Karpas-422 (cell line): ENCODE measurements at regions not wholly inside any gene's neighbourhood (a gene's known extent, or its start where the extent isn't known, plus 50 kb on each side); places are given as distances from the start of the nearest gene placed in this dataset.

Experiments used
- DNase-seq: peaks from one replicate; pipeline ENCODE4 v3.0.0-alpha.2; 2015
- H2AFZ ChIP-seq: fragments of 200-600 bp; sonication (generic); 2 replicates; pipeline ENCODE4 v1.6.1; 2014; ENCODE audit warnings: antibody characterized with exemption, low read length, mixed read lengths
- H3K27ac ChIP-seq: fragments of 200-600 bp; sonication (generic); 2 replicates; pipeline ENCODE4 v1.5.1; 2014; ENCODE audit warnings: mild to moderate bottlenecking, low read length, moderate library complexity
- H3K27me3 ChIP-seq: fragments of 200-600 bp; sonication (generic); 2 replicates; pipeline ENCODE4 v1.6.1; 2014; ENCODE audit warnings: low read length, mixed read lengths
- H3K36me3 ChIP-seq: fragments of 200-600 bp; sonication (generic); 2 replicates; pipeline ENCODE4 v1.6.1; 2014; ENCODE audit warnings: low read length, mixed read lengths; ENCODE audit not compliant: insufficient read depth
- H3K4me1 ChIP-seq: fragments of 200-600 bp; sonication (generic); 2 replicates; pipeline ENCODE4 v1.6.1; 2014; ENCODE audit warnings: mild to moderate bottlenecking, low read length, mixed read lengths
- H3K4me2 ChIP-seq: fragments of 200-600 bp; sonication (generic); 2 replicates; pipeline ENCODE4 v1.6.1; 2014; ENCODE audit warnings: low read length, low read depth, mild to moderate bottlenecking; ENCODE audit not compliant: poor library complexity, severe bottlenecking
- H3K4me3 ChIP-seq: fragments of 200-600 bp; sonication (generic); 2 replicates; pipeline ENCODE4 v1.5.1; 2014; ENCODE audit warnings: mild to moderate bottlenecking, antibody characterized with exemption, low read length, mixed read lengths
- H3K79me2 ChIP-seq: fragments of 200-600 bp; sonication (generic); 2 replicates; pipeline ENCODE4 v1.6.1; 2014; ENCODE audit warnings: mild to moderate bottlenecking, low read length, mixed read lengths
- H3K9ac ChIP-seq: fragments of 200-600 bp; sonication (generic); 2 replicates; pipeline ENCODE4 v1.6.0; 2014; ENCODE audit warnings: low read length
- H3K9me2 ChIP-seq: fragments of 200-600 bp; sonication (generic), shearing (Covaris generic); replicated peaks from 2 replicates; pipeline ENCODE4 v1.6.0; 2014; ENCODE audit warnings: mild to moderate bottlenecking, low read length, moderate library complexity; ENCODE audit not compliant: insufficient read depth
- H3K9me3 ChIP-seq: fragments of 300-700, 200-600 bp; sonication (generic); 2 replicates; pipeline ENCODE4 v1.6.1; 2014; ENCODE audit warnings: low read length, mixed read lengths
- H4K20me1 ChIP-seq: fragments of 200-600 bp; sonication (generic); 2 replicates; pipeline ENCODE4 v1.6.1; 2014; ENCODE audit warnings: mild to moderate bottlenecking, antibody characterized with exemption, low read length, low read depth; ENCODE audit not compliant: insufficient read depth

DNA sequence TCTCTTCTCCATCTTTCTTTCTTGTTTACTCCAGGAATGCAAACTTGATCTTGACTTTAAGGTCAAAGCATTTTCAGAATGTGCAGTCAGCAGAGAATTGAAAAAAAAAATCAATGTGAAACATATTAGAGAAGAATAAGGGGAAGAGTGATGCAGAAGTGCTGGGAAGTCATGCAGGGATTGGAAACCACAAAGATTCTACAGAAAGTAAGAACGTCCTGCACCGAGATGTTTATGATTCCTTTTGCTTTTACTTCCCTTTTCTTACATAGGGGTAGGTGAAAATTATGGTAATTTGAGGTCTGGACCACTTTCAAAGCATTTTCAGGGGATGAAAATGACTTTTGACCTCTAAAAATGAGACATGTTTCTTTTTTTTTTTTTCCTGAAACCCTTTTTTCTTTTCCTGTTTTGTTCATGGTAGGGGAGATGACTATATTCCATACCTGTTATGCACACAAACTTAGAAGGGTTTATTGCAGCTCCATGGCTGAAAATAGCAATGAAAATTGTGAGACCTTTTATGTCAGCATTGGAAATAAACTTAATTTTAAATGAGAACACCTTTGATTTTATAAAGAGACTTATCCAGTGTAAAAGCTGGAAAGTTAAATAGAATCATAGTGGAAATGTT lies 623.5 kb upstream of the TBL1XR1 start:
- Histone ChIP-seq H3K27ac (no peak overlapping the region), H3K27me3 (no peaks in the 10 kb centered on the region), H3K9me2 (no peaks in the 10 kb centered on the region), H3K4me1 (no peaks in the 10 kb centered on the region), H3K4me3 (no peak overlapping the region), H2AFZ (no peak overlapping the region), H3K79me2 (no peaks in the 10 kb centered on the region), H4K20me1 (no peaks in the 10 kb centered on the region), H3K4me2 (no peak overlapping the region), H3K9ac (no peak overlapping the region), H3K9me3 (no peaks in the 10 kb centered on the region), H3K36me3 (no peaks in the 10 kb centered on the region)
- no peak for DNase-seq

DNA sequence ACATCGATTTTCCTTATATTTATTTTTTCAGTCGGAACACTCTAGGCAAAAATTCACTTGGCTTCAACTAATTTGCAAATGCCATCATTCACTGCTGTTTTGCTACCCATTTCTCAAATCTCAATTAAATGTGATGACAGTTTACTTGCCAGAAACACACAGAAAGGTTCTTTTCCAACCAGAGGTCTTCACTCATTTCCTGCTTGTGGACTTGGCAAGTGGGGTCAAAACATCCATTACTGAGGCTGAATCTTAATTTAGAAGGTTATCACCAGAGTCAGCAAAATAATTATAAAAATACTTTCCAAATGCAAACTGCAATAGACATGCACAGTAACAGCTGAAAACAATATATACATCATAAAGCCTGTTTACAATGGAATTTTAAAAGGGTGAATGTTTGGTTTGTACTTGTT lies 625.4 kb upstream of the TBL1XR1 start:
- Histone ChIP-seq H3K9me3 (no peaks in the 10 kb centered on the region), H3K4me3 (no peak overlapping the region), H2AFZ (no peak overlapping the region), H3K4me1 (no peaks in the 10 kb centered on the region), H3K4me2 (no peak overlapping the region), H4K20me1 (no peaks in the 10 kb centered on the region), H3K9ac (no peak overlapping the region), H3K79me2 (no peaks in the 10 kb centered on the region), H3K27me3 (no peaks in the 10 kb centered on the region), H3K36me3 (no peaks in the 10 kb centered on the region), H3K27ac (no peak overlapping the region), H3K9me2 (no peaks in the 10 kb centered on the region)
- no peak for DNase-seq

DNA sequence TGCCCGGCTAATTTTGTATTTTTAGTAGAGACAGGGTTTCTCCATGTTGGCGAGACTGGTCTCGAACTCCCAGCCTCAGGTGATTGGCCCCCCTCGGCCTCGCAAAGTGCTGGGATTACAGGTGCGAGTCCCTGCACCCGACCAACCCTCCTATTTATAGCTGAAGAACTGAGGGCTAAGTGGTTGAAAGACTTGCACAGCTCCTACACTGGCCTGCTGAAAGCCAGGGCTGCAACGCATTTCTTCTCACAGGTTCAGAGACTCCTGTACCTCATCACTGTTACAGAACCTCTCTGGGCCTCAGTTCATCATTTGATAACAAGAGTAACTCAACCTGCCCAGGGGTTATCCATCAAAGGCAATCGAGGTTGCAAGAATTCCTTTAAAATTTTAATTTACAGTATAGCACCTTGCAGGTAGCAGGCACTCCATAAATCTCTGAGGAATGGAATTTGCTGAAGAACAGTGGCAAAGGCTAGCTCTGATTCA lies 626.5 kb upstream of the TBL1XR1 start:
- no peaks in the 10 kb centered on the region for H3K36me3 ChIP-seq
- no peak overlapping the region for H2AFZ ChIP-seq
- no peak for DNase-seq
- no peak overlapping the region for H3K9ac ChIP-seq
- H3K9me2 ChIP-seq: no peaks in the 10 kb centered on the region
- no peaks in the 10 kb centered on the region for H4K20me1 ChIP-seq
- H3K27me3 ChIP-seq: no peaks in the 10 kb centered on the region
- H3K79me2 ChIP-seq: no peaks in the 10 kb centered on the region
- no peak overlapping the region for H3K4me2 ChIP-seq
- H3K4me3 ChIP-seq: no peak overlapping the region
- no peak overlapping the region for H3K27ac ChIP-seq
- H3K4me1 ChIP-seq: no peaks in the 10 kb centered on the region
- no peaks in the 10 kb centered on the region for H3K9me3 ChIP-seq

DNA sequence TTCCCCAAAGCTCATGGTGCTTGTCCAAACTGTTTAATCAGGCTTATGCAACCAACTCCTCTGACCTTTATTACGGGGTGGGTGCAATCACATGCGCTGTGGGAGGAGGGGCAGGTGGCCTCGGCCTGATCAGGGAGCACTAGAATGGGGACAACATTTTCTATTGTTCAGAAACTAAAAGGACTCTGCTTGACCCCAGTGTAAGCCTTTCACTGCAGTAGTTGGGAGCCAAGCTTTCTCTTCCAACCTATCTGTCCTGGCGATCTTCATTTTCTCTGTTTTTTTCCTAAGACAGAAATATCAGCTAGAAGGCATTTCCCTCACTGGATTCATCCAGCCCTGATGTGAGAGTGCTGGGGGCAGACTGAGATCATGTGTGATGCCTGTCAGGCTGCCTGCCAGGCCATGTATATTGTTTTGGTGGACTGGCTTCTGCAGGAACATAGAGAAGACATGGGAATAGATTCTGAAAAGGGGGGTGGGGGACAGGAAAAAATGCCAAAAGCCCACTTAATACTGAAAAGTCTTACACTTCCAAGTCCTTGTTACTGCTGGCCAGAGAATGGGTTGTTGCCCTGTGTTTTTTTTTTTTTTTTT lies 627.0 kb upstream of the TBL1XR1 start:
- Histone ChIP-seq H3K9ac (no peak overlapping the region), H3K4me1 (no peaks in the 10 kb centered on the region), H3K27ac (no peak overlapping the region), H3K4me3 (no peak overlapping the region), H3K79me2 (no peaks in the 10 kb centered on the region), H4K20me1 (no peaks in the 10 kb centered on the region), H3K9me3 (no peaks in the 10 kb centered on the region), H3K4me2 (no peak overlapping the region), H3K27me3 (no peaks in the 10 kb centered on the region), H2AFZ (no peak overlapping the region), H3K36me3 (no peaks in the 10 kb centered on the region), H3K9me2 (no peaks in the 10 kb centered on the region)
- no peak for DNase-seq

DNA sequence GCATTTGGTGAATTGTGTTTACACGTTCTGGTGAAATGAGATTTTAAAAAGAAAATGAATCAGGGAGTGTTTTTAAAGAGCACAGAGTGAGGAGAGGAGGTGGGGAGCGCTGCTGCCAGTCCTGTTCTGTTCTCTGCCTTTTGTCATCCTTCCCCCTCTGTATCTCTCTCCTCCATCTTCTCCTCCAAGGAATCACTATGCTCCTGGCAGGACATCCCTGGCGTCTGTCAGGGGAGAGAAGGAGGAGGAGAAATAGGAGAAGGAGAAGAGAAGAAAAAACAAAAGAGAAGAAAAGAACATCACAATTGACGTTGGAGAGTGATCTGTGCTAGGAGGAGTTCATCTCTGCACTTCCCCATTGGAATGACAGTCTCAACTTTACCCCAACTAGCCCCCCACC lies 627.6 kb upstream of the TBL1XR1 start:
- Histone ChIP-seq H2AFZ (no peak overlapping the region), H3K36me3 (no peaks in the 10 kb centered on the region), H3K79me2 (no peaks in the 10 kb centered on the region), H3K9me3 (no peaks in the 10 kb centered on the region), H3K4me3 (no peak overlapping the region), H3K27ac (no peak overlapping the region), H3K9me2 (no peaks in the 10 kb centered on the region), H3K9ac (no peak overlapping the region), H4K20me1 (no peaks in the 10 kb centered on the region), H3K27me3 (no peaks in the 10 kb centered on the region), H3K4me2 (no peak overlapping the region), H3K4me1 (no peaks in the 10 kb centered on the region)
- DNase-seq: no peak

DNA sequence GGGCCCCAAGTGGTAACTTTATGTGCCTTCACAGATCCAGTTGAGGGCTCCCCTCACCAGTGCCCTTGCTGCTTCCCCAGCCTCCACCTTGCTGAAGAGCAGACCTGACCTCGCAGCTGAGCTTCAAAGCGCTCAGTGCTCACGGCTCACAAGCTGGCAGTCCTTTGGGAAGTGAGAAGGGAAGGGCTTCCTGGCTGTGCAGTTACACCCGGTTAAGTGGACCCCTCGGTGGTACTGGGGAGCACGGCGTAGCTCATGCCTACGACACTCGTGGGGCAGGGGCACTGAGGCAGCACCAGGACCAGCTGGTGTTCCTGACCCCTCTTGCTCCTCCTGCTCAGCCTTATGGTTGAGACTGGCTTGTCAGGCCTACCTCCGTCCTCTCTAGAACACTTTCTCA lies 629.0 kb upstream of the TBL1XR1 start:
- Histone ChIP-seq H3K4me2 (no peak overlapping the region), H3K27me3 (no peaks in the 10 kb centered on the region), H4K20me1 (no peaks in the 10 kb centered on the region), H3K27ac (no peak overlapping the region), H2AFZ (no peak overlapping the region), H3K4me1 (no peaks in the 10 kb centered on the region), H3K9ac (no peak overlapping the region), H3K9me2 (no peaks in the 10 kb centered on the region), H3K9me3 (no peaks in the 10 kb centered on the region), H3K36me3 (no peaks in the 10 kb centered on the region), H3K79me2 (no peaks in the 10 kb centered on the region), H3K4me3 (no peak overlapping the region)
- no peak for DNase-seq

DNA sequence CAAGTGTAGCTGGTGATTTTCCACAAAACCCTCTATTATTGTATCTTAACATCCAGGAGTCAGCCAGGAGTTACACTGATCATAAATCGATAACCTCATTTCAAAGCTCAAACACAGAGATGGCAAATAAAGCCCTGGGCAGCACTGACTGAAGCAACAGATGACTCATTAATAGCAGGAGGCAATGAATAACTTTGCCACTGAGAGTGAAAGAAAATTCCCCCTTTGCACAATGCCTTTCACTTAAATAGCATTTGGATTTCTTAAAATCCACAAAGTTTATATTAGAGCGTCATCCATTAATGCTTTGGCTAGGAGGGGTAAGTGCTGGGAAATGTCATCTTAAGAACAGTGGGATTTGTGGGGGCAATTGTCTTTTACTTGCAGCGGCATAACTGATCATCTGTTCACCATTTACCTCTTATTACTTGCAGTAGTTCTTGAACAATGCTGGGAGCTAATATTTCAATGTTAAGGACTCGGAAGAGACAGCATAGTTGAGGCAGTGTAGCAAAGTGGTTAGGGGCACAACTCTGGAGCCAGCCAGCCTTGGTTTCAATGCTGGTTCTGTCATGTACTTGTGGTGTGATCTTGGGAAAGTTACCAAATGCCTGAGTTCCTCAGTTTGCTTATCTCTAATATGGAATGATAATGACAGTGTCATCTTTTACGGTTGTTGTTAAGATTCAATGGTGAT lies 630.4 kb upstream of the TBL1XR1 start:
- Histone ChIP-seq H4K20me1 (no peaks in the 10 kb centered on the region), H3K27ac (no peak overlapping the region), H3K4me1 (no peaks in the 10 kb centered on the region), H3K79me2 (no peaks in the 10 kb centered on the region), H2AFZ (no peak overlapping the region), H3K9ac (no peak overlapping the region), H3K4me3 (no peak overlapping the region), H3K36me3 (no peaks in the 10 kb centered on the region), H3K4me2 (no peak overlapping the region), H3K27me3 (no peaks in the 10 kb centered on the region), H3K9me2 (no peaks in the 10 kb centered on the region), H3K9me3 (no peaks in the 10 kb centered on the region)
- no peak for DNase-seq

DNA sequence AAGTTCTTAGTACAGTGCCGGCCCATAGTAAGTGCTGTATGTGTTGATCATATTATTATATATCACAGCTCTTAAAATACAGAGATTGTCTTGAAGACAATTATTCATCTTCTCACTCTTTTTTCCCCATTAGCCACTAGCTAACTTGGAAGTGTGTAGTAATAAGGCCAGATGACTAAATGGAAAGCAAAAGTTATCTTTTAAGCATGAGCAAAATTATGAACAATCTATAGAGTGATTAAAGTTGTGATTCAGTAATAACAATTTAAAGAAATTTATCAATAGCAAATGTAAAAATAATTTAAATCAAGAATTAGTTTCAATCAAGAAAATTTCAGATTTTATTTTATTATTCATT lies 630.9 kb upstream of the TBL1XR1 start:
- no peak overlapping the region for H2AFZ ChIP-seq
- H4K20me1 ChIP-seq: no peaks in the 10 kb centered on the region
- DNase-seq: no peak
- H3K4me1 ChIP-seq: peaks cover 3% of the 10 kb centered on the region; the same call in 1 of the 2 replicates
- no peaks in the 10 kb centered on the region for H3K27me3 ChIP-seq
- no peak overlapping the region for H3K4me3 ChIP-seq
- H3K4me2 ChIP-seq: no peak overlapping the region
- H3K27ac ChIP-seq: no peak overlapping the region
- H3K79me2 ChIP-seq: no peaks in the 10 kb centered on the region
- H3K36me3 ChIP-seq: no peaks in the 10 kb centered on the region
- H3K9ac ChIP-seq: no peak overlapping the region
- no peaks in the 10 kb centered on the region for H3K9me2 ChIP-seq
- H3K9me3 ChIP-seq: no peaks in the 10 kb centered on the region
